HCT116 (cell line): ENCODE measurements at regions not wholly inside any gene's neighbourhood (a gene's known extent, or its start where the extent isn't known, plus 50 kb on each side); places are given as distances from the start of the nearest gene placed in this dataset.

Source experiments
- ATAC-seq: fragments of 200-7000 bp; cut with Tn5 transposase; 2 replicates; pipeline ENCODE4 v1.9.1; 2020; ENCODE audit warnings: mild to moderate bottlenecking, moderate library complexity
- BruUV-seq: library from RNA; stranded (reverse); fragments of 400-500 nt; replicated peaks from 2 replicates; lab custom pipeline; 2021; lab: Mats Ljungman, UMichigan
- CTCF ChIA-PET: fragments of 300-600 bp; sonication (Branson Sonifier 250); formaldehyde crosslinking; loops from one replicate; lab custom pipeline; 2021; ENCODE audit warnings: antibody characterized with exemption; lab: Charles Lee
- POLR2A ChIA-PET: fragments of 300-600, 350-600 bp; sonication (Branson Sonifier 250); formaldehyde crosslinking; loops from one replicate; lab custom pipeline; 2021; ENCODE audit warnings: antibody characterized with exemption; lab: Charles Lee
- RAD21 ChIA-PET, 2 experiments: fragments of 300-600 bp; sonication (Branson Sonifier 250); formaldehyde crosslinking; loops; one replicate each; lab custom pipeline; 2023; ENCODE audit warnings: low total read pairs in 2 of 2; ENCODE audit not compliant: uncharacterized antibody in 2 of 2, unreplicated experiment in 2 of 2, low non-redundant PET in 1 of 2; lab: Charles Lee
- DNase-seq: peaks from one replicate; pipeline ENCODE4 v3.0.0-alpha.2; 2010; ENCODE audit warnings: low read depth, low spot score
- H2AFZ ChIP-seq: fragments of 200-600 bp; shearing (Covaris generic), sonication (generic); 2 replicates; pipeline ENCODE4 v1.6.1; 2017; ENCODE audit warnings: low read depth, mixed run types, mixed read lengths, antibody characterized with exemption, low read length; ENCODE audit not compliant: poor library complexity, severe bottlenecking
- H3K27ac ChIP-seq: 2 replicates; pipeline ENCODE4 v1.5.1; 2012; ENCODE audit warnings: low read depth, low read length
- H3K27me3 ChIP-seq: fragments of 200-600 bp; sonication (generic); 2 replicates; pipeline ENCODE4 v1.6.1; 2016; ENCODE audit warnings: mixed run types, low read length, mixed read lengths; ENCODE audit not compliant: insufficient read depth
- H3K36me3 ChIP-seq, 2 experiments: fragments of 200-500 bp in 1 of 2; fragments of 200-600 bp in 1 of 2; sonication (Bioruptor generic) in 1 of 2; sonication (generic) in 1 of 2; 2 replicates each; pipeline versions ENCODE4 v1.5.1 to v1.6.1; 2014 to 2016; ENCODE audit warnings: low read length in 2 of 2, inconsistent platforms in 1 of 2, mixed read lengths in 1 of 2, mixed run types in 1 of 2; ENCODE audit not compliant: insufficient read depth in 2 of 2, control insufficient read depth in 1 of 2
- H3K4me1 ChIP-seq, 2 experiments: fragments of 200-600 bp in 1 of 2; sonication (generic) in 1 of 2; 2 replicates each; pipeline versions ENCODE4 v1.5.1 to v1.6.1; 2012 to 2017; ENCODE audit warnings: low read length in 2 of 2, inconsistent platforms in 1 of 2, mild to moderate bottlenecking in 1 of 2, mixed read lengths in 1 of 2, mixed run types in 1 of 2, moderate library complexity in 1 of 2; ENCODE audit not compliant: insufficient read depth in 2 of 2, control insufficient read depth in 1 of 2
- H3K4me2 ChIP-seq: fragments of 200-600 bp; sonication (generic); 2 replicates; pipeline ENCODE4 v1.6.1; 2017; ENCODE audit warnings: mixed run types, low read length, mixed read lengths
- H3K4me3 ChIP-seq, 2 experiments: fragments of 200-600 bp in 1 of 2; sonication (generic) in 1 of 2; replicated peaks in 1 of 2; 2 replicates each; pipeline ENCODE4 v1.5.1; 2011 to 2016; ENCODE audit warnings: low read length in 2 of 2, control low read depth in 1 of 2, low read depth in 1 of 2, mild to moderate bottlenecking in 1 of 2, mixed read lengths in 1 of 2, mixed run types in 1 of 2
- H3K79me2 ChIP-seq: fragments of 200-600 bp; sonication (generic); 2 replicates; pipeline ENCODE4 v1.6.1; 2017; ENCODE audit warnings: mild to moderate bottlenecking, mixed run types, low read length, moderate library complexity, mixed read lengths; ENCODE audit not compliant: insufficient read depth
- H3K9ac ChIP-seq: fragments of 200-600 bp; sonication (generic); 2 replicates; pipeline ENCODE4 v1.6.1; 2016; ENCODE audit warnings: low read length, mixed read lengths
- H3K9me2 ChIP-seq: fragments of 200-600 bp; sonication (generic), shearing (Covaris generic); 2 replicates; pipeline ENCODE4 v1.6.1; 2017; ENCODE audit warnings: mixed run types, mild to moderate bottlenecking, moderate library complexity; ENCODE audit not compliant: insufficient read depth
- H3K9me3 ChIP-seq, 2 experiments: fragments of 200-500 bp in 1 of 2; fragments of 200-600 bp in 1 of 2; sonication (Bioruptor generic) in 1 of 2; sonication (generic) in 1 of 2; 2 replicates each; pipeline ENCODE4 v1.6.1; 2014 to 2017; ENCODE audit warnings: low read length in 2 of 2, mixed read lengths in 2 of 2, inconsistent platforms in 1 of 2, low read depth in 1 of 2, mild to moderate bottlenecking in 1 of 2, mixed run types in 1 of 2, moderate library complexity in 1 of 2; ENCODE audit not compliant: control insufficient read depth in 1 of 2, insufficient read depth in 1 of 2
- H4K20me1 ChIP-seq: fragments of 200-600 bp; sonication (generic), shearing (Covaris generic); 2 replicates; pipeline ENCODE4 v1.6.1; 2017; ENCODE audit warnings: mixed run types, mild to moderate bottlenecking, moderate library complexity; ENCODE audit not compliant: insufficient read depth
- ATF3 ChIP-seq: IDR thresholded peaks from 2 replicates; pipeline ENCODE4 v1.6.1; 2012
- CEBPB ChIP-seq: IDR thresholded peaks from 2 replicates; pipeline ENCODE4 v1.6.1; 2012; ENCODE audit warnings: low read depth
- CTCF ChIP-seq, 3 experiments: fragments of 200-600 bp in 1 of 3; sonication (generic) in 1 of 3; IDR thresholded peaks in 2 of 3; conservative IDR thresholded peaks in 1 of 3; 2 replicates each; pipeline ENCODE4 v1.5.1; 2012 to 2017; ENCODE audit warnings: low read depth in 2 of 3, low read length in 2 of 3, antibody characterized with exemption in 1 of 3, borderline replicate concordance in 1 of 3, control low read depth in 1 of 3, mild to moderate bottlenecking in 1 of 3, mixed read lengths in 1 of 3, mixed run types in 1 of 3, moderate library complexity in 1 of 3; ENCODE audit not compliant: insufficient read depth in 1 of 3
- ELF1 ChIP-seq: IDR thresholded peaks from 2 replicates; pipeline ENCODE4 v1.6.1; 2012; ENCODE audit warnings: low read depth, borderline replicate concordance
- EZH2phosphoT487 ChIP-seq: fragments of 200-600 bp; IDR thresholded peaks from 2 replicates; pipeline ENCODE4 v1.6.1; 2018; ENCODE audit warnings: antibody characterized with exemption, borderline replicate concordance
- JUND ChIP-seq: IDR thresholded peaks from 2 replicates; pipeline ENCODE4 v1.6.1; 2012
- MAX ChIP-seq: IDR thresholded peaks from 2 replicates; pipeline ENCODE4 v1.6.1; 2012
- POLR2AphosphoS5 ChIP-seq: IDR thresholded peaks from 2 replicates; pipeline ENCODE4 v1.6.1; 2011; ENCODE audit warnings: mild to moderate bottlenecking, low read depth, low read length, moderate library complexity
- RAD21 ChIP-seq: IDR thresholded peaks from 2 replicates; pipeline ENCODE4 v1.6.1; 2012; ENCODE audit warnings: low read depth, mild to moderate bottlenecking
- SIN3A ChIP-seq: IDR thresholded peaks from 2 replicates; pipeline ENCODE4 v1.6.1; 2012; ENCODE audit warnings: low read depth
- SRF ChIP-seq: IDR thresholded peaks from 2 replicates; pipeline ENCODE4 v1.6.1; 2012; ENCODE audit warnings: low read depth
- TCF7L2 ChIP-seq: IDR thresholded peaks from 2 replicates; pipeline ENCODE4 v1.7.0; 2011; ENCODE audit warnings: borderline replicate concordance, inconsistent platforms; ENCODE audit not compliant: insufficient read depth, insufficient read length; ENCODE audit errors: extremely low read depth
- ZFX ChIP-seq: fragments of 450-650 bp; IDR thresholded peaks from 2 replicates; pipeline ENCODE4 v1.6.1; 2017
- ZNF274 ChIP-seq: fragments of 200-500 bp; sonication (Bioruptor generic); IDR thresholded peaks from 2 replicates; pipeline ENCODE4 v1.6.1; 2014; ENCODE audit warnings: mild to moderate bottlenecking, low read depth, low read length, inconsistent platforms
- intact Hi-C: fragments of 100-400 bp; cut with micrococcal nuclease; formaldehyde crosslinking; loops from 2 replicates; pipeline ENCODE4 v1.10.0; 2022

GRCh38 chr3:542021-542420, 345.5 kb downstream of the CHL1 start:
- Histone ChIP-seq H3K9ac (no peak overlapping the region), H3K4me2 (no peak overlapping the region), H3K79me2 (no peaks in the 10 kb centered on the region), H2AFZ (no peak overlapping the region), H3K36me3 (no peaks in the 10 kb centered on the region), H3K27ac (no peak overlapping the region), H3K27me3 (no peaks in the 10 kb centered on the region), H3K4me1 (no peaks in the 10 kb centered on the region), H3K4me3 (no peak overlapping the region), H3K9me2 (no peaks in the 10 kb centered on the region), H3K9me3 (peaks cover 4 to 13% of the 10 kb centered on the region in 2 experiments; a peak in 2 of 4 replicates), H4K20me1 (no peaks in the 10 kb centered on the region)
- BruUV-seq: no TSS peak
- TF ChIP-seq POLR2AphosphoS5 (no peak), RAD21 (no peak), SIN3A (no peak), ZFX (no peak), ZNF274 (no peak), SRF (no peak), CTCF (IDR thresholded peaks at IDR 0.05 in 2 of 3, conservative IDR thresholded peaks at IDR 0.05 in 1 of 3; ENCODE audit: borderline replicate concordance in 1 of 3, insufficient read depth in 1 of 3, low read depth in 2 of 3, low read length in 2 of 3) (no peak), ATF3 (no peak), TCF7L2 (no peak), MAX (no peak), JUND (no peak), ELF1 (no peak), EZH2phosphoT487 (no peak), CEBPB (no peak)
- ChIA-PET RAD21 (no interaction called here), CTCF (no interaction called here), POLR2A (no interaction called here)
- DNase-seq (no peak), ATAC-seq (no peak)
- intact Hi-C loops: no loop called here
